Activated naive CD4-positive, alpha-beta T cell treated with anti-CD3 and anti-CD28 coated beads, Interleukin-2, amount 50 U/mL, for 72 hours (primary cell): ENCODE measurements at regions not wholly inside any gene's neighbourhood (a gene's known extent, or its start where the extent isn't known, plus 50 kb on each side); places are given as distances from the start of the nearest gene placed in this dataset.

Experiments used
- ATAC-seq, 2 donors: fragments of 150-1000 bp; cut with Tn5 transposase; 2 replicates each; pipeline ENCODE4 v1.10.0; 2021; ENCODE audit warnings: mild to moderate bottlenecking in 2 of 2, moderate library complexity in 2 of 2
- DNase-seq, 2 donors: peaks; one replicate each; pipeline ENCODE4 v3.0.0; 2021 to 2022; ENCODE audit warnings: low spot score in 2 of 2
- H3K27ac Mint-ChIP-seq, 2 donors: one replicate each; pipeline ENCODE4 v1.8.0; 2022; ENCODE audit warnings: mild to moderate bottlenecking in 2 of 2, mixed read lengths in 2 of 2
- H3K36me3 Mint-ChIP-seq, 2 donors: one replicate each; pipeline ENCODE4 v1.8.0; 2022; ENCODE audit warnings: mixed read lengths in 2 of 2
- H3K9me3 Mint-ChIP-seq, 2 donors: one replicate each; pipeline ENCODE4 v1.8.0; 2022; ENCODE audit warnings: mixed read lengths in 2 of 2

DNA sequence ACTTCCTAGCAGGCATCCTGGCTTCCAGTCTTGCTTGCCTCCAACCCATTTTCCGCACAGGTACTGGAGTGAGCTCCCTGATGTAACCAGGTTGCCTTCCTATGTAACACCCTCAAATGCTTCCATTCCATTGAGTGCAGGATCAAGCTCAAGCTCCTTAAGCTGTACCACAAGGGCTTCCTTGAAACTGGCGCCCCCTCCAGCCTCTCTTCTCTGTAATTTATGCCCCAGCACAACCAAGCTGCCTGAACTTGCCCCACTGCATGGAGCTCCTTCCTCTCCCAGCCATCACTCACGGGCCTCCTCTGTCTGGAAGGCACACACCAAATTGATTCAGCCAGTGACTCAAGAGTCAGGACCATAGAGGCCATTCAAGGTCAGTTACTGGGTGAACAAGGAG, 234.8 kb upstream of the RPL38 start:
- Mint-ChIP-seq H3K36me3 (peaks cover 14 to 20% of the 10 kb centered on the region in 2 donors), H3K9me3 (peaks cover 10 to 12% of the 10 kb centered on the region in 2 donors), H3K27ac (no peak overlapping the region)
- no peak for ATAC-seq
- DNase-seq: no peak

GRCh38 chr17:73969956-73970355, 233.5 kb upstream of the RPL38 start:
- no peak for DNase-seq
- Mint-ChIP-seq H3K36me3 (peaks cover 7 to 20% of the 10 kb centered on the region in 2 donors), H3K27ac (no peak overlapping the region), H3K9me3 (peaks cover 4 to 5% of the 10 kb centered on the region in 2 donors)
- no peak for ATAC-seq

- ATAC-seq: no peak
- Mint-ChIP-seq H3K27ac (no peak overlapping the region), H3K36me3 (peaks cover 0 to 9% of the 10 kb centered on the region in 2 donors), H3K9me3 (peaks cover 0 to 4% of the 10 kb centered on the region in 2 donors)
- no peak for DNase-seq
These were observed 232.4 kb upstream of the RPL38 start for GRCh38 chr17:73971127-73971526.

GRCh38 chr17:73972056-73972455, 231.4 kb upstream of the RPL38 start:
- DNase-seq (no peak), ATAC-seq (no peak)
- Mint-ChIP-seq H3K27ac (no peak overlapping the region), H3K36me3 (peaks cover 0 to 6% of the 10 kb centered on the region in 2 donors), H3K9me3 (no peaks in the 10 kb centered on the region)

GRCh38 chr17:73972901-73973300, 230.6 kb upstream of the RPL38 start:
- ATAC-seq (no peak), DNase-seq (no peak)
- Mint-ChIP-seq H3K9me3 (no peaks in the 10 kb centered on the region), H3K36me3 (no peaks in the 10 kb centered on the region), H3K27ac (no peak overlapping the region)

- no peak overlapping the region for H3K27ac Mint-ChIP-seq
- DNase-seq (no peak), ATAC-seq (no peak)
- no peaks in the 10 kb centered on the region for H3K9me3 Mint-ChIP-seq
- no peaks in the 10 kb centered on the region for H3K36me3 Mint-ChIP-seq
These were observed 229.7 kb upstream of the RPL38 start for GRCh38 chr17:73973586-73974409.

GRCh38 chr17:73974536-73974935, 228.9 kb upstream of the RPL38 start:
- H3K36me3 Mint-ChIP-seq: no peaks in the 10 kb centered on the region
- H3K9me3 Mint-ChIP-seq: no peaks in the 10 kb centered on the region
- ATAC-seq (no peak), DNase-seq (no peak)
- H3K27ac Mint-ChIP-seq: no peak overlapping the region

DNA sequence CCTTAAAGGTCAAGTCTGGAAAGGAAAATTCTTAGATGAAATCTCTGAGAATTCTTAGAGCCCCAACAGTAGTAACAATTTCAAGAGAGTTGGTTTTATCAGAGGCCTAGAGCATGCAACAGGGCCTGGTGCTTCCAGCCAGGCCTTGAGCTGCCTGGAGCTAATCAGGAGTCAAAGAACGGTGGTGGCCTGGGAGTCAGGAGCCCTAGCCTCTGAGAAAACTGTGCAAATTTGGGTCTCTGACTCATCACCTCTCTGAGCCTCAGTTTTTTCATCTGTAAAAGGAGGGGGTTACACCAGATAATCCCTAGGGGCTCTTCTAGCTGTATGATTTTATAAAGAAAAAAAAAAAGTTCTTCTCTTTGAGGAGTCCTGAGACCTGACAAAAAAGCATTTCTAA, 227.3 kb upstream of the RPL38 start:
- no peaks in the 10 kb centered on the region for H3K36me3 Mint-ChIP-seq
- DNase-seq (no peak), ATAC-seq (no peak)
- no peak overlapping the region for H3K27ac Mint-ChIP-seq
- no peaks in the 10 kb centered on the region for H3K9me3 Mint-ChIP-seq

- ATAC-seq: no peak
- Mint-ChIP-seq H3K27ac (peak overlapping the region in 1 of 2 donors; percentile 60), H3K36me3 (no peaks in the 10 kb centered on the region), H3K9me3 (no peaks in the 10 kb centered on the region)
- DNase-seq: no peak
These were observed 226.6 kb upstream of the RPL38 start for GRCh38 chr17:73976676-73977521.

GRCh38 chr17:73980517-73980916, 223.0 kb upstream of the RPL38 start:
- Mint-ChIP-seq H3K27ac (no peak overlapping the region), H3K9me3 (no peaks in the 10 kb centered on the region), H3K36me3 (no peaks in the 10 kb centered on the region)
- ATAC-seq: no peak
- no peak for DNase-seq

GRCh38 chr17:73982871-73983270, 220.6 kb upstream of the RPL38 start:
- ATAC-seq: no peak

GRCh38 chr17:73983621-73984400, 219.7 kb upstream of the RPL38 start:
- no peak for DNase-seq

More at GRCh38 chr17:73982871-73983270, 220.6 kb upstream of the RPL38 start:
- Mint-ChIP-seq H3K27ac (no peak overlapping the region), H3K9me3 (no peaks in the 10 kb centered on the region), H3K36me3 (no peaks in the 10 kb centered on the region)
- DNase-seq: no peak

DNA sequence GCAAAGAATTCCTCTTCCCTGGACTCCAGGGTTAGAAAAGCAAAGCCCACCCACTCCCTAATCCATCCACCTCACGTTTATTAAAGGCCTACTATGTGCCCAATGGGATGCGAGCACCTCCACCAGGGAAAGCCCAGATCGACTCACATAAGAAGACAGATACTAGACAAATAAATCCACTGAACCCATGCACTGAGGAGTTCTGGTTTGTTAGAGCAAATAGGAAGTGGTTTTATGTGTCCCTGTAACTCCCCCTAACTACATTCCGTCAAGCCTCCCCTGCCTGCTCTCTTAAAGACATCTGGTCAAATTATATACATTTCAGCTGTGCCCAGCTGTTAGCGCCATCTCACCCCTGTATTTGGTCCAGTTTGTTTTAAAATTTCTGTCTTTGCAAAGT, 218.5 kb upstream of the RPL38 start:
- no peak for ATAC-seq
- H3K36me3 Mint-ChIP-seq: no peaks in the 10 kb centered on the region

More at GRCh38 chr17:73983621-73984400, 219.7 kb upstream of the RPL38 start:
- H3K9me3 Mint-ChIP-seq: no peaks in the 10 kb centered on the region
- H3K27ac Mint-ChIP-seq: no peak overlapping the region
- no peak for ATAC-seq
- no peaks in the 10 kb centered on the region for H3K36me3 Mint-ChIP-seq

GRCh38 chr17:73985466-73986015, 217.9 kb upstream of the RPL38 start:
- peak overlapping the region in 1 of 2 donors; percentile 29 for H3K27ac Mint-ChIP-seq
- no peaks in the 10 kb centered on the region for H3K9me3 Mint-ChIP-seq
- no peaks in the 10 kb centered on the region for H3K36me3 Mint-ChIP-seq
- no peak for DNase-seq
- ATAC-seq: no peak

More for the DNA sequence above, 218.5 kb upstream of the RPL38 start:
- peak overlapping the region in 1 of 2 donors; percentile 29 for H3K27ac Mint-ChIP-seq
- no peaks in the 10 kb centered on the region for H3K9me3 Mint-ChIP-seq
- DNase-seq: no peak

DNA sequence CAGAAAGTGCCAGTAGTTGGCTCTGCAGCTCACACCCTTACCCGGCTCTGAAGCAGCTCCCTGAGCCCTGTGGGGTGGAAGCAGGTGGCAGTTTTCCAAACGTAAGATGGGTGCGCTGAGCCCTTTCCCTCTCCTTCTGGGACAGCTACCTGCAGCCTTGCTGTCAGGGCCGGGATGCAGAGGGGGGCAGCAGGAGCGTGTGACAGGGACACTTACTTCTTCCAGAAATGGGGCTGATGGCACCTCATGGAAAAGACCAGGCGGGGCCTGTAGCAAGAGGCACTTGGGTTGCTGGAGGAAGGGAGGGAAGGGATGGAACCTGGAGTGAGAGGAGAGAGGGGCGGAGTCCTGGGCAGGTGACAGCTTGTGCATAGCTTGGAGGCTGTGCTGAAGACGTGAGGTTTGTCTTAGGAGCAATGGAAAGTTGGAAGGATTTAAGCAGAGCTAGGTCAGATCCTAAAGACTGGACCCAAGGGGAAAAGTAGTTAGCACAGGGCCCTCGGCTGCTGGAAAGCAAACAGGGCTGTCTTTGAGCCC, 216.8 kb upstream of the RPL38 start:
- DNase-seq: no peak
- Mint-ChIP-seq H3K27ac (no peak overlapping the region), H3K9me3 (no peaks in the 10 kb centered on the region), H3K36me3 (no peaks in the 10 kb centered on the region)
- ATAC-seq: no peak

DNA sequence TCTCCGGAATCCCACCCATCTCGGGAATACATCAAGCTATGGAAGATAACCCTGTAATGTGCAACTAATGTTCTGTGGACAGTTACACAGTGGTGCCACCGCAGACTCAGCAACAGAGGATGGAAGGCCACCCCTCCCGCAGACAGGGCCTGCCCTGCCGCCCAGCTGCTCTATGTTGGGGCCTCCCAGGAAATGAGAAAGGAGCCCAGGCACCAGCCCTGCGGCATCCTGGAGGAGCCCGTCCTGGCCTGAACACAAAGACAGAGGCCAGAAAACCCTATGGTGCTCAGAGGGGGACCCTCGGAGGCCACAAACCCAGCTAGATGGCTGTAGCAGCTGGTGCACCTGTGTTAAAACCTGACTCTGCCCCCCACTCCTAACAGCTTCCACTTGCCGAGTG, 216.1 kb upstream of the RPL38 start:
- H3K9me3 Mint-ChIP-seq: no peaks in the 10 kb centered on the region
- DNase-seq: no peak
- H3K27ac Mint-ChIP-seq: no peak overlapping the region
- no peak for ATAC-seq
- no peaks in the 10 kb centered on the region for H3K36me3 Mint-ChIP-seq
